HG03108 (cell line): ENCODE measurements at regions not wholly inside any gene's neighbourhood (a gene's known extent, or its start where the extent isn't known, plus 50 kb on each side); places are given as distances from the start of the nearest gene placed in this dataset.
"Not testable (repeated sequence)": the region's sequence is repeated elsewhere in the genome, so short reads cannot be mapped to it uniquely, and the experiment has no call there.

Experiments
- ATAC-seq: cut with Tn5 transposase; IDR thresholded peaks from one replicate; pipeline ENCODE4 v1.9.1; 2021; ENCODE audit warnings: moderate library complexity; ENCODE audit not compliant: unreplicated experiment

DNA sequence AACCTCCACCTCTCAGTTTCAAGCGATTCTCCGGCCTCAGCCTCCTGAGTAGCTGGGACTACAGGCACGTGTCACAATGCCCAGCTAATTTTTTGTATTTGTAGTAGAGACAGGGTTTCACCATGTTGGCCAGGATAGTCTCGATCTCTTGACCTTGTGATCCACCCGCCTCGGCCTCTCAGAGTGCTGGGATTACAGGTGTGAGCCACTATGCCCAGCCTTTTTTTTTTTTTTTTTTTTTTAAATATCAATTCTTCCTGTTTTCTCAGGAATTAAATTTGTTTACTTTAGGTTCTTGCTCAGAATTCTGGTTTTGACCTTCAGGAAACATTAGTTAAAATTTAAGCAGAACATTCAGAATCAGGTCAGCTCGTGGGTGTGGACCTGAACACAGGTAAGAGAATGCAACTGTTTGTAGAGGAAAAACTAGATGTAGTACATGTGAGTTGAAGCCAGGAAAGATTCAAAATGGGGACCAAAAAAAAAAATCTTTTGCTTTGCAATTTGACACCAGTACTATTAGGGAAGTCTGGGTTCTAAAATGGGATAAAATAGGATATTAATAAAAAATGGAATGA lies 65.5 kb upstream of the ERV3-1 start:
- not testable (repeated sequence) for ATAC-seq

- ATAC-seq, result not testable (repeated sequence)
These were observed 63.0 kb upstream of the ERV3-1 start for GRCh38 chr7:65069476-65069875.

- not testable (repeated sequence) for ATAC-seq
These were observed 56.1 kb upstream of the ERV3-1 start for GRCh38 chr7:65062566-65062965.

DNA sequence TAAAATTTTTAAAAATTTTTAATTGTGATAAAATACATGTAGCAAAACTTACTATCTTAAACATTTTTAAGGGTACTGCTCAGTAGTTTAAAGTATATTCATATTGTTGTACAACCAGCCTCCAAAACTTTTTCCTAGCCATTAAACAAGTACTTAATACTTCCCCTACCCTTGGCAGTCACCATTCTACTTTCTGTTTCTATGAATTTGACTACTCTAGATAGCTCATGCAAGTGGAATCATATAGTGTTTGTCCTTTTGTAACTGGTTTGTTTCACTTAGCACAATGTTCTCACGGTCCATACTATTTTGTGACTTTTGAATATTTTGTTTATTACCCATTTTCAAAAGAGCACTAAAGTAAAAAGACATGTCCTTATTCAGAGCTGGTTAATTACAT lies 52.8 kb upstream of the ERV3-1 start:
- not testable (repeated sequence) for ATAC-seq
